Choroid plexus epithelial cell (primary cell): ENCODE measurements at regions not wholly inside any gene's neighbourhood (a gene's known extent, or its start where the extent isn't known, plus 50 kb on each side); places are given as distances from the start of the nearest gene placed in this dataset.
"Not testable (repeated sequence)": the region's sequence is repeated elsewhere in the genome, so short reads cannot be mapped to it uniquely, and the experiment has no call there.

ENCODE experiments used
- DNase-seq: peaks from one replicate; pipeline ENCODE4 v3.0.0-alpha.2; 2010; ENCODE audit warnings: low read depth
- H3K4me3 ChIP-seq: 2 replicates; pipeline ENCODE4 v1.5.1; 2011; ENCODE audit warnings: low read depth, mild to moderate bottlenecking, control low read depth, low read length, moderate library complexity
- CTCF ChIP-seq: conservative IDR thresholded peaks from 2 replicates; pipeline ENCODE4 v1.5.1; 2011; ENCODE audit warnings: low read depth, mild to moderate bottlenecking, control low read depth, inconsistent platforms, low read length, moderate library complexity

GRCh38 chr4:53885668-53886067, 178.7 kb downstream of the CHIC2 start:
- no peak for DNase-seq
- no peak overlapping the region for H3K4me3 ChIP-seq
- TF ChIP-seq CTCF = no peak

- not testable (repeated sequence) for H3K4me3 ChIP-seq, DNase-seq
Measured at GRCh38 chr4:53877096-53877495, 187.3 kb downstream of the CHIC2 start.

GRCh38 chr4:53866055-53866454, 198.3 kb downstream of the CHIC2 start:
- no peak overlapping the region for H3K4me3 ChIP-seq
- TF ChIP-seq CTCF = no peak
- no peak for DNase-seq

GRCh38 chr4:53865054-53865453, 199.4 kb downstream of the CHIC2 start:
- no peak overlapping the region for H3K4me3 ChIP-seq
- DNase-seq = no peak

GRCh38 chr4:53863736-53864365, 200.6 kb downstream of the CHIC2 start:
- no peak for DNase-seq
- TF ChIP-seq CTCF = no peak
- no peak overlapping the region for H3K4me3 ChIP-seq

More at GRCh38 chr4:53865054-53865453, 199.4 kb downstream of the CHIC2 start:
- TF ChIP-seq CTCF = no peak

GRCh38 chr4:53863158-53863557, 201.2 kb downstream of the CHIC2 start:
- no peak for TF ChIP-seq CTCF
- no peak overlapping the region for H3K4me3 ChIP-seq
- DNase-seq = peak; percentile 69

- no peak overlapping the region for H3K4me3 ChIP-seq
- TF ChIP-seq CTCF = no peak
- peak; percentile 98 for DNase-seq
Measured at GRCh38 chr4:53861856-53862610, 202.4 kb downstream of the CHIC2 start.
